Brain microvascular endothelial cell (primary cell): ENCODE measurements at regions not wholly inside any gene's neighbourhood (a gene's known extent, or its start where the extent isn't known, plus 50 kb on each side); places are given as distances from the start of the nearest gene placed in this dataset.

Source experiments
- DNase-seq: peaks from one replicate; pipeline ENCODE4 v3.0.0-alpha.2; 2020
- H3K27ac ChIP-seq: fragments of 250-450 bp; sonication (Bioruptor Pico); 2 replicates; pipeline ENCODE4 v1.5.1; 2020; ENCODE audit warnings: mild to moderate bottlenecking, moderate library complexity
- H3K27me3 ChIP-seq: fragments of 250-450 bp; sonication (Bioruptor Pico); replicated peaks from 2 replicates; pipeline ENCODE4 v1.5.1; 2020; ENCODE audit warnings: mild to moderate bottlenecking
- H3K36me3 ChIP-seq: fragments of 250-450 bp; sonication (Bioruptor Pico); replicated peaks from 2 replicates; pipeline ENCODE4 v1.5.1; 2020; ENCODE audit warnings: mild to moderate bottlenecking
- H3K4me3 ChIP-seq: 2 replicates; pipeline ENCODE4 v1.5.1; 2011; ENCODE audit warnings: low read depth, mild to moderate bottlenecking, control low read depth, low read length, moderate library complexity
- CTCF ChIP-seq: IDR thresholded peaks from 2 replicates; pipeline ENCODE4 v1.5.1; 2011; ENCODE audit warnings: low read depth, mild to moderate bottlenecking, moderate library complexity, low read length, control low read depth, inconsistent platforms; ENCODE audit errors: missing control alignments
- in situ Hi-C: cut with HindIII; loops from 2 replicates; pipeline ENCODE4 v1.10.0; 2017; ENCODE audit warnings: low sequenced_read_pairs, low pct_ligation_motif_present

GRCh38 chrX:39163581-39164126 is 362.4 kb downstream of the MID1IP1 start:
- in situ Hi-C loops, result no loop called here
- TF ChIP-seq CTCF, result no peak
- Histone ChIP-seq H3K27me3 (peaks cover 3% of the 10 kb centered on the region), H3K4me3 (no peak overlapping the region), H3K27ac (no peak overlapping the region), H3K36me3 (no peaks in the 10 kb centered on the region)
- DNase-seq, result no peak

GRCh38 chrX:39164212-39164611 is 363.0 kb downstream of the MID1IP1 start:
- no peak for DNase-seq
- in situ Hi-C loops, result no loop called here
- peaks cover 3% of the 10 kb centered on the region for H3K27me3 ChIP-seq

GRCh38 chrX:39165185-39165584 is 363.9 kb downstream of the MID1IP1 start:
- Histone ChIP-seq H3K4me3 (no peak overlapping the region), H3K36me3 (no peaks in the 10 kb centered on the region), H3K27ac (no peak overlapping the region), H3K27me3 (peaks cover 3% of the 10 kb centered on the region)
- DNase-seq, result no peak
- in situ Hi-C loops, result no loop called here
- TF ChIP-seq CTCF, result no peak

More at GRCh38 chrX:39164212-39164611, 363.0 kb downstream of the MID1IP1 start:
- TF ChIP-seq CTCF, result no peak
- H3K4me3 ChIP-seq, result no peak overlapping the region
- H3K36me3 ChIP-seq, result no peaks in the 10 kb centered on the region
- H3K27ac ChIP-seq, result no peak overlapping the region

- Histone ChIP-seq H3K36me3 (no peaks in the 10 kb centered on the region), H3K27me3 (peaks cover 3% of the 10 kb centered on the region), H3K27ac (no peak overlapping the region), H3K4me3 (no peak overlapping the region)
- in situ Hi-C loops, result no loop called here
- TF ChIP-seq CTCF, result no peak
- DNase-seq, result no peak
Observed at GRCh38 chrX:39165773-39166172, 364.5 kb downstream of the MID1IP1 start.

GRCh38 chrX:39167791-39168190 is 366.5 kb downstream of the MID1IP1 start:
- H3K27ac ChIP-seq, result no peak overlapping the region
- H3K36me3 ChIP-seq, result no peaks in the 10 kb centered on the region
- H3K27me3 ChIP-seq, result peaks cover under 1% of the 10 kb centered on the region
- TF ChIP-seq CTCF, result no peak
- in situ Hi-C loops, result no loop called here
- no peak for DNase-seq
- no peak overlapping the region for H3K4me3 ChIP-seq

GRCh38 chrX:39168609-39169008 is 367.4 kb downstream of the MID1IP1 start:
- in situ Hi-C loops, result no loop called here
- H3K36me3 ChIP-seq, result no peaks in the 10 kb centered on the region
- TF ChIP-seq CTCF, result no peak
- H3K27me3 ChIP-seq, result no peaks in the 10 kb centered on the region
- H3K4me3 ChIP-seq, result no peak overlapping the region
- no peak for DNase-seq
- H3K27ac ChIP-seq, result no peak overlapping the region
